M059J (cell line): ENCODE measurements at regions not wholly inside any gene's neighbourhood (a gene's known extent, or its start where the extent isn't known, plus 50 kb on each side); places are given as distances from the start of the nearest gene placed in this dataset.
"Not testable (repeated sequence)": the region's sequence is repeated elsewhere in the genome, so short reads cannot be mapped to it uniquely, and the experiment has no call there.

Source experiments
- DNase-seq: peaks from one replicate; pipeline ENCODE4 v3.0.0-alpha.2; 2012; ENCODE audit warnings: low read depth

GRCh38 chr5:126139086-126139485 lies 284.1 kb upstream of the GRAMD2B start:
- DNase-seq: peak; percentile 51

- peak; percentile 83 for DNase-seq
Measured at GRCh38 chr5:126139773-126140172, 283.4 kb upstream of the GRAMD2B start.

- no peak for DNase-seq
Measured at GRCh38 chr5:126143622-126144021, 279.6 kb upstream of the GRAMD2B start.

- not testable (repeated sequence) for DNase-seq
Measured at GRCh38 chr5:126150319-126150718, 272.9 kb upstream of the GRAMD2B start.

GRCh38 chr5:126155298-126155697 lies 267.9 kb upstream of the GRAMD2B start:
- DNase-seq: not testable (repeated sequence)

GRCh38 chr5:126166368-126166767 lies 256.8 kb upstream of the GRAMD2B start:
- no peak for DNase-seq

- no peak for DNase-seq
Measured at GRCh38 chr5:126168785-126169184, 254.4 kb upstream of the GRAMD2B start.

- no peak for DNase-seq
Measured at GRCh38 chr5:126171916-126172315, 251.3 kb upstream of the GRAMD2B start.

GRCh38 chr5:126172812-126173211 lies 250.4 kb upstream of the GRAMD2B start:
- no peak for DNase-seq

- DNase-seq: peak; percentile 5
Measured at GRCh38 chr5:126178521-126178920, 244.7 kb upstream of the GRAMD2B start.

GRCh38 chr5:126182971-126183695 lies 240.1 kb upstream of the GRAMD2B start:
- no peak for DNase-seq

- no peak for DNase-seq
Measured at GRCh38 chr5:126184474-126184873, 238.7 kb upstream of the GRAMD2B start.

GRCh38 chr5:126186210-126186609 lies 237.0 kb upstream of the GRAMD2B start:
- no peak for DNase-seq

- DNase-seq: no peak
Measured at GRCh38 chr5:126188804-126189203, 234.4 kb upstream of the GRAMD2B start.

GRCh38 chr5:126189231-126189630 lies 234.0 kb upstream of the GRAMD2B start:
- no peak for DNase-seq

GRCh38 chr5:126189862-126190261 lies 233.3 kb upstream of the GRAMD2B start:
- DNase-seq: no peak

- DNase-seq: no peak
Measured at GRCh38 chr5:126192226-126192625, 231.0 kb upstream of the GRAMD2B start.

GRCh38 chr5:126195410-126196100 lies 227.7 kb upstream of the GRAMD2B start:
- no peak for DNase-seq

- DNase-seq: no peak
Measured at GRCh38 chr5:126198531-126198930, 224.7 kb upstream of the GRAMD2B start.

GRCh38 chr5:126199467-126199866 lies 223.7 kb upstream of the GRAMD2B start:
- DNase-seq: no peak

GRCh38 chr5:126208691-126209090 lies 214.5 kb upstream of the GRAMD2B start:
- DNase-seq: no peak

- DNase-seq: no peak
Measured at GRCh38 chr5:126210955-126211354, 212.3 kb upstream of the GRAMD2B start.

- no peak for DNase-seq
Measured at GRCh38 chr5:126219616-126220015, 203.6 kb upstream of the GRAMD2B start.
